Medulla oblongata (tissue), 1 donor: ENCODE measurements at regions not wholly inside any gene's neighbourhood (a gene's known extent, or its start where the extent isn't known, plus 50 kb on each side); places are given as distances from the start of the nearest gene placed in this dataset.

Source experiments
- DNase-seq: peaks from one replicate; pipeline ENCODE4 v3.0.0-alpha.2; 2015; ENCODE audit errors: extremely low spot score

DNA sequence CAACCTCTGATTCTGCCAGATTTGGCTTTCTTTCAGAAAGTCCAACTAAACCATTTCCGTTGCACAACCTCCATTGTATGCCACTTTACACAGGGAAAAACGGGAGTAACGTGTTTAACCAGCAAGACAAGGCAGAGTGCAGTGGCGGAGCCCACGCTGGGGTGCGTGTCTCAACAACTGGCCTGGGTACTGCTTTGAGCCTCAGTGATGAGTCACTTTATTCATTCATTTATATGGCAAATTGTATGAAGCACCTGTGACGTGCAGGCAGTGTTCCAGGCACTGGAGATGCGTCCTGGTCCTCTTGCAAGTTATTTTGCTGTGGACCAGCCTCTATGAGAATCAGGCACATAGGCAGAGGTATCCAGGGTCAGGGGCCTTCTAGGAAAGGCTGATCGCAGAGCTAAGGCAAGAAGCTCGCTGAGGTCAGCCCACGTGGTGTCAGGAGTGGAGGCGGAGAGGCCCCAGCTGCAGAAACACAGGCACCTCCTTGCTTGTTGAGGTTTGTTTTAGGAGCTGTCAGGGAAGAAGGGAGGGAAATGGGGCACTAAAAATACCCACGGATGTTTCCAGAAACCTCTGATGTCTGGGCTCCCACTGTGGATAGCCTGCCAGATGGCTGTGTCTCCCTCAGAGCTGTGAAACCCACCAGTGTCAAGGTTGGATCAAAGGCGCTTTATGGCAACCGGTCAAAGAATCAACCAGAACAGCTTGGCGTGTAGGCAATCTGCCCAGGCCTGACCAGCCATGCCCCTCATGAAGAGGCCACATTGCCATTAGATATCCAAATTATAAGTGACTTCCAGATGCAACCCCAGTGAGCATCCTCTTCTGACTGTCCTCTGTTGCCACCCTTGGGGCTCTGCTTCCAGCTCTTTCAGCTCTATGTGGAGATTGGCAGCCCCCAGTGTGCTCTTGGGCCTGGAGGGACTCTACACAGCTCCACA lies 157.2 kb downstream of the CD83 start:
- DNase-seq = no peak

DNA sequence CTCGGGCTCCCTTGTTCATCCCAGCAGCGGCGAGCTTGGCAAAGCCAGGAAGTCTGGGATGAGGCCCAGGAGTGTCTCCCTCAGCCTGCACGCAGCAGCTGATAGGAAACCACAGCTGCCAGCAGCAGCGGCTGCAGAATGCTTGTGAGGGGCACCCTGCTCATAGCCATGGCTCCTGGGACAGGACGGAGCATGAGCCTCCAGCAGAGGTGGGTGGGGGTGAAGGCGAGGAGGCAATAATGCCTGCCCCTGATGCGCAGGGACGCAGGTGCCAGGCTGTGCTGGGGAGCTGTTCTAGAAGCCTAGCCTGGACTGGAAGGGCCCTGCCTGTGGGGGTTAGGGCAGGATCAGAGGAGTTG lies 157.9 kb downstream of the CD83 start:
- peak; percentile 53 for DNase-seq

DNA sequence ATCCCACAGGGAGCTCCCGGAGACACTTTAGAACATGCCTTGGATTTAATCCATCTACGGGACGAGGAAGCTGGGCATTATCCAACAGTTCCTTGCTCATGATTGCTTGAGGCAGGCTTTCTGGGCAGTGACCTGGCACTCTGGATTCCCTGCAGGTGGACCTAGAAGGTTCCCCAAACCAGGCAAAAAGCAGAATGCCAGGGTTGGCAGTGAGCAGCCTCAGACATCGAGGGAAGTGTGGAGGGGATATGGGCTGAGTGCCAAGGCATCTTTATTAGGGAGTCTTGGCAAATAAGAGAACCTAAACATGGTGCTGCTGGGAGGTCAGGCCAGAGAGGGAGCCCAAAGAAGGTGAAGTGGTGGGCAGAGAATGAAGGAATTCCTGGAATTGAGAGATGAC lies 158.5 kb downstream of the CD83 start:
- DNase-seq = no peak

DNA sequence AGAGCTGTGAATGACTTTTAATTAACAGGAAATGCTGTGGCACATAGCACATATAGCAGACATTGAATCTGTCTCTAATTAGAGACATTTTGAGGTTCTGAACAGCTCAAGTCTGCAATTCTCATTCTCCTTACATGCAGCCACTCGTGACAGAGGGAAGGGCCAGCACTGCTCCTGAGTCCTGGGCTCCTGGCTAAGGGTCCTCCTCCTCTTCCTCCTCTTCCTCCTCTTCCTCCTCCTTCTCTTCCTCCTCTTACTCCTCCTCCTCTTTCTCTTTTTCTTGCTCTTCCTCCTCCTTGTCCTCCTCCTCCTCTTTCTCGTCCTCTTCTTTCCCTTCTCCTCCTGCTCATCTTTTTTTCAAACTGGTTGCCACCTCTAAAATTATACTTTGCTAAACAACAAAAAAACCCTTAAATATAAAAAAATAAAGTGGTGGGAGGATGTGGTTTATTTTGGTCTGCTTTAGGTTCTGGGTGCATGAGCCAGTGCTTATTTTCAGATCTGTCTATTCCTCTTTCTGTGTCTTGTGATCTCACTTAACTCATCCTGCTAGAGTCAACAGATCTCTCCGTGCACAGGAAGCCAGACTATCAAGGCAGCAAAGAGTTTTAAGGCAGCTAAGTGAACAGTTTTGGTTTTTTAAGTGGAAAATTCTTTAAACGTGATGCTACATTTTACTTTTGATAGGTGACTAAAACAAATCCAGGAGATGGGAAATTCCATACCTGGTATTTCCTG lies 159.3 kb downstream of the CD83 start:
- DNase-seq = peak; percentile 78

DNA sequence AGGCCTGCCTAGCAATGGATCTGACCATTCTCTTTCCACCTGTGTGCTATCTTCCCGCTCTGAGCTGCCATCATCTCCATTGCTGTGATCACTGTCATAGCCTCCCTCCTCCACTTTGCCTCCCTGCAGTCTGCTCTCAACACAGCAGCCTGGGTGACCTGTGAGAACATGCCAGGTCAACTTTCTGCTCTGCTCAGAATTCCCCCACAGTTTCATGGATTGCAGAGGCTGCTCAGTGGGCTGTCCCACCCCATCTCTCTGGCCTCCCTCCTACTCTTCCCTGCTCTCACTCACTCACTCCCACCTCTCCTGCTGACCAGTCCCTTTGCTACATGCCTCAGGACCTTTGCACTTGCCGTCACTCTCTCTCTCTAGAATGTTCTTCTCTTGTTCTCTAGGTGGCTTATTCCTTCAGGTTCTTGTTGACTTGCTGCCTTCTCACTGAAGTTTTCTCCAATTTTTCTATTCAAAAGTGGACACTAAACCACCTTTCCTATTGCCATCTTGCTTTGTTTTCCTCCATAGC lies 159.9 kb downstream of the CD83 start:
- DNase-seq = no peak

DNA sequence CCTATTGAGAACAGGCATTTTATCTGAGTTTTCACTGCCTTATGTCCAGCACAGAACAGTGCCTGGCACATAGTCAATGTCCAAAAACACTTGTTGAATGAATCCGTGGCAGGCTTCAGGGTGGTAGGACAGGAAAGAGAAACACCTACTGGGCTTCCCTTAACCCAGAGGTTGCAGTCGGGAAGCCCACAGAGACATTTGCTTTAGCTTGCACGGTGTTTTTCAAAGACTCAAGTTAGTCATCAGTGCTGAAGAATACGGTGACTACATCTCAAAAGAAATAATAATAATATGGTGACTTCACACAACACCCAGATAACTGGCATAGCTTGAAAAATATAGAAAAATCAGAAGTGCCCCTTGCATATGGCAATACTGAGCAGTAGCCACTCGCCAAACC lies 160.4 kb downstream of the CD83 start:
- no peak for DNase-seq

DNA sequence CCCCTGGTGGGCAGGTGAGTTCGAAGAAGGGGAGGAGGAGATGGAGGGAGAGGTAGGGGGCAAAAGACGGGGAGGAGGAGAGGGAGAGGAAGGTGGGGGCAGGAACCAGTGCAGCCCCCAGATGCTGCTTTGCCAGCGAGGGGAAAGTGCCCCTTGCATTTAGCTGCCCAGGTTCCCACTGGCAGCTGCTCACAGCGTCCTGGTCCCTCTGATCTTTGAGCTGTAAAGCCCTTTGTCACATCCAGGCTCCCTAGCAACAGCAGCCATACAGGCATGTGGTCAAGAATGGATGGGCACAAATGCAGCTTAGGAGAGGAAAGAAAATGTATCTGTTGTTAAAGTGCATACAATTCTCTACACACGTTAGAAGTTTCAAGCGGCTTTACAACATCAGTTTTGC lies 160.9 kb downstream of the CD83 start:
- DNase-seq = no peak

DNA sequence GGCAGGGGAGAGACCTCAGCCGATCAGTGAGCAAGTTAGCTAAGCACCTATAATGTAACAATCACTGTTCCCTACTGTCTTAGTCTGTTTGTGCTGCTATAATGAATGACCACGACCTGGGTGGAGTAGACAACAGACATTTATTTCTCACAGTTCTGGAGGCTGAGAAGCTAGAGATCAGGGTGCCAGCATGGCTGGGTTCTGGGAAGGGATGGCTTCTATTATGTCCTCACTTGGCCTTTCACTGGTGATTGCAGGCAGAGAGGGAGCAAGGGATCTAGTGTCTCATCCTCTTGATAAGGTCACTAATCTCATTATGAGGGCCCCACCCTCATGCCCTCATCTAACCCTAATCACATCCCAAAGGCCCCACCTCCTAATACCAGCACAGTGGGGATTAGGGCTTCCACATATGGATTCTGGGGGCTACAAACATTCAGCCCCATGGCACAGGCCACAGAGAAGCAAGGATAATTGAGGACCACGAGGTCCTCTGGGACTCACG lies 162.5 kb downstream of the CD83 start:
- DNase-seq = no peak

DNA sequence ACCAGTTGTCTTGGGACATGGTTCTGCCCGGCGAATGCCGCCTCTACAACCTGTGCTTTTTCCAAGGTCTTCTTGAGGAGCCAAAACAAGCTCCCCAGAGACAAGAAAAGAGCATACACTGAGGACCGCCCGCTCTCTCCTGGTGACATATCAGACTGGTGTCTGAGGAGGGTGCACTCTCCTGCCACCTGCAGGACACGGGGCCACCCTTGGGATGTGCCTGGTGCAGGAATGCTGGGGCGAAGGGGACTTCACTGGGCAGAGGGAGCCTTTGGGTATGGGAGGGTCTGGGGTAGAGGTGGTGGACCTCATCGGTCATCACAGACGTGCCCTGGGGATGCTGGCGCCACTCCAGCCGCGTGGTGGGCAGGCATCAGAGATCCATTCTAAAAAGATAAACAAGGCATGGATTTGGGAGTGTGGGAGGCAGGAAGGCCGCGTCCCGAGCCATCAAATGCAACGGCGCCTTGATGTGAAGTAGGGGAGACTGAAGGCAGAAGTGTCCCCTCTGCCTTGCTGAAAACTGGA lies 163.3 kb downstream of the CD83 start:
- no peak for DNase-seq

DNA sequence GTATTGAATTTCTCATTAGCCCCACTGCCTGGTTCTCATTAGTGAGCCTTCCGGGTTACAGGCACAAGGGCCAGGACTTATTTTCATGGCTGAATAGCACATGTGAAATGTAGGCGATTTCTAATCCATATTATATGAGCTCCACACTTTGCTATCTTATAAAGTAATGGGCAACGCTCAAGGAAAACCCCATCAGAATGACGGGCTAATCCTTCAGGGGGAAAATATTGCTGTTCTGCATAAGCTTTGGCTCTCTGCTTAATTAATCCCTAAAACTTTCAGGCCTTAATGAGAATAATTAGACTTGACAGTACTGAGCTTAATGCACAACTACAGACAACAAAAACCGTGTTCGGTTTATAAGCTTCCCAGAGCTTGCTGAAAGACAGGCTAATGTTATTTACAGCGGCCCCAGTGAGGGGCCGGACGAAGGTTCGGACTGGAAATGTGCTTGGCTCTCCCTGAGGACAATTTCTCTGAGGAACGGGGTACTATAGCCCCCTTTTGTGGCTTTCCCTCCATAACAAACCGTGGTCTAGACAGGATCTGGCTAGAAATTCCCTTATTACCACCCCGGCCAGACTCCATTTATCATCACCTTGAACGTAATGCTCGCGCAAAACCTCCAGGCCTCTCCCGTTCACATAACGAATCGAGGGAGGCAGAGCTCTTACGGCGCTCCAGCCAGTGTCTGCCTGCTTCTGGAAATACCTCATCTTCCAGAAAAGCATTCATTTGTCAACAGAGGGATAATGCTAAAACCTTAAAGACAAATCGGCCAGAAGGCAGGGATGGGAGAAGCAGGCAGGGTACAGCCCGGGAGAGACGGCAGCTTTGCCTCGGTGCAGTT lies 164.5 kb downstream of the CD83 start:
- no peak for DNase-seq

DNA sequence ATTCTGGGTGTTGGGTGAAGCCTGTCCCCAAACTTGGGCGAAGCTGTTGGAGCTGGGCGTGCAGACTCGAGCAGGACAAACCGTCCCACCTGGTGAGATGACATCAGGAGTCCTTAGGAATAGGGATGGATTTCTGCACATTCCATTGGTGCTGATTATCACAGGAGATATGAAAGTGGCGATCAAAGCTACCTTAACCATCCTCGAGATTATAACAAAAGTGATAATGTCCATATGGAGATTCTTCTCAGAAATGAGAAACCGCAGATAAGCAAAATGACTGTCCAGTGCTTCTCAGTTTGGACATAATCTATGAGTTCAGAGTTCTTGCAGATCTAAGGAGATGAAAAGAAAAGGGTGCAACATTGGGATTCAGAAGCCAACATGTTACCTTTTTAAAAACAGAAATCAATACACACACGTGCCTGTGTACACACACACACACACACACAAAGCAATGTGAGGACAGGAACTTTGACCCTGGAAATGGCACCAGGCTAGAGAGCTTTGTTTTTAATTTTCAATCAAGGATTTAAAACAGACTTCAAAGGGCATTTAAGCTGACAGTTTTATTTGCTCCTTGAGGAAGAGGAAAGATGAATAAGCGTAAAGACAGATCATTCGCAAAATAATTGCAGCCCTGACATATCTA lies 165.4 kb downstream of the CD83 start:
- no peak for DNase-seq

DNA sequence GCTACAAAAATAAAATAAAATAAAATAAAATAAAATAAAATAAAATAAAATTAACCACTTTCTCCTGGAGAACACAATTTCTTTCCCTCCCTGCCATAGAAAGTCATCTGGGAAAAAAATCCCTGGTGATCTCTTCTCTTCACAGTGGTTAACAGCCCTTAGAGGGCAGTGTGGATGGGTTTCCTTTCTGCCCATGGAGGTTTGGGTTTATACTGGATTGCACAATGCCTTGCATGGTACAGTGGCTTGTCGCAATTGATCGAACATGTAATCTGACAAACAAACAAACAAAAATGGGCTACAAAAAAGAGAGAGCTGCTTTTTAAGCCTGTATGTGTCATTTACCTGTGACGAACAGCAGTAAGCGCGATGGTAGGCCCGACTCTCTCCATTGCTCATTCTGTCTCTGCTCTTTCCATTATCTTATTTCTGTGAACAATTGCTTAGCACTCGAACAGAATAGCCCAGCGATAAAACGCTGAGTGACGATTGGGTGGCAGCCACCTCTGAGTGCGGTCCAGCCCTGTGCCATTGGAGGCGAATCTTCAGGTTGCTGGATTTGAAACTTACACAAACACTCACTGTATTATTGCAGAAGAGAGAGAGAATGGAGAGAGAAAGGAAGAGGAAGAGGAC lies 166.1 kb downstream of the CD83 start:
- no peak for DNase-seq

DNA sequence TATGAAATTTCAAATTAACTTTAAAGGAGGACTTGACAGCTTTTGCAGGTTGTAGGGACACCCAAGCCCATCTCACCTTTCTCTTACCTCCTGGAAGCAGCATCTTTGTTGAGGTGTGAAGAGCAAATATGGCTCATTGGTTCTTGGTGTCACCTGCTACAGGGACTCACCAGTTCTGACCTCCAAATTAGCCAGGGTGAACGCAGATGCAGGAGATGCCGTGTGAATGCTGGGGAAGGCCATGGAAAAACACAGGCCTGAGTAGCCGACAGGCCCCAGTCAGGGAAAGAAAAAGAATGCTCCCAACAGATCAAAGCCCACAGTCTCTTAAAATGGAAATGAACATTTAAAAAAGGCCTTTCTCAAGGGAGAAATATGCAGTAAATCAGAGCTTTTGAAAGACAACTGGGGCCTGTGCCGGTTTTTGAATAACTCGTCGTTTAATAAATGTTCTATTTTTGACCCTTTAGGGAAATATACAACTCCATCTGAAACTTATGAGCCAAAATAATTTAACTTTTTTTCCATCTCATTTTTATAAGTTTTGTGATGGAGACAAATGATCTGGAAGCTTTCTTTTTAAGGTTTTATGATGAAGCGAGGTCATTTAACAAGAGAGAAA lies 167.5 kb downstream of the CD83 start:
- no peak for DNase-seq

DNA sequence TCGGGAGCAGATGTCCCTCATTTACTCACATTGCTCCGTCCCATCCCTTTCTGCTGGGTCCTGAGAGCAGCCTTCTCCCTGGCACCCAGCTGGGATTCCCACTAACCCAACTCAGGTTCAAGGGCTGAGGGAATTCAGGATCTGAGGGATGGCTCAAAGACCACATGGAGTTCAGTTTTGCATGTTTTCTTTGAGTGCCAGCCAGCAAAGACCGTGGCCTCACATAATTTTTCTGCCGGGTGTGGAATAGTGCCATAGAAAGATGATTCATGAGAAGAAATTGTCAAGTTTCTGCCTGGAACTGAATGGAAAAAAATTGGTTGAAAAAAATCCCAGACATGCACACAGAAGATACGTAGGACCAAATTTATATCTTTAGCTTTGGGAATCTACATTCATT lies 168.6 kb downstream of the CD83 start:
- no peak for DNase-seq

DNA sequence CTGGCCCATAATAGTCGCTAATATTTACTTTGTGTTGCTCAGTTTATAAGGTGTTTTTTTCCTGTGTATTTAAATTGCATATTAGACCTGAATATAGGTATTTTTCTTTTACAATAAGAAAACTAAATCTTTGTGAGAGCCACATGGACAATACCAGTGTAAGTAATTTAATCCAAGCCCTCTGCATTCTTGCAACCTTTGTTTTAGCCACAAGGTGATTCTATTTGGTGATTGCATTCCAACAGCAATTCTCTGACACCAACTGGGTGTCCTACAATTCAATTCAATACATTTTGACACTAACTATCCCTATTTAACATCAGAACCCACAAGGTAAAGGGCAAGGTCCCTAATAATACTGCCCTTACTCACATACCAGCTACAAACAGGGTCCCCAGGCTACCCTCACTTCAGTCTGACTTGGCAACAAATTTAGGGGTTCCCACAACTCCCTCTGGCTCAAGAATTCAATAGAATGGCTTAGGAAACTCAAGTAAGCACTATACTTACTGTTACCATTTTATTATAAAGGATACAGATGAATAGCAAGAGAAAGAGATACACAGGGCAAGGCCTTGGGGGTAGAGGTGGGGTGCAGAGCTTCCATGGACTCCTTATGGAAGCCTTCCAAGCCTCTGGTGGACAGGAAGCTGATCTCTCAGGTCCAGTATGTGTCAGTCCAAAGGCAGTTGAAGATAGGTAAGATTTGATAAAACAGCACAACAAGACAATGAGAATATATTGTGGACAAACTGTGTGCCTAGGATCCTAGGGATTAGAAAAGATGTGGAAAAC lies 169.3 kb downstream of the CD83 start:
- DNase-seq = no peak

DNA sequence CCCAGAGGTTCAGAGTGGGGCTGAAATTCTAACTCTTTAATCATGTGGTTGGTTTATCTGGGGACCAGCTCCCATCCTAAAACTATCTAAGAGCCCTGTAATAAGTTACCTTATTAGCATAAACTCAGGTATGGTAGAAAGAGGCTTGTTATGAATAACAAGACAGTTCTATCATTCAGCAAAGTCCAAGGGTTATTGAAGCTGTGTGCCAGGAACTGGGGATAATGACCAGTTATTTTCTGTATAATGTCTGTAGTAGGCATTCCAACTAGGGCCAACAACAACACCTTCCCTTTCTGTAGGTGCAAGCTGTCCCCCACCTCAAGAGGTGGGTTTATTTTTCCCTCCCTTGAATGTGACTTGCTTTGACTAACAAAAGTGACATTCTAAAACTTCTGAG lies 170.1 kb downstream of the CD83 start:
- no peak for DNase-seq

DNA sequence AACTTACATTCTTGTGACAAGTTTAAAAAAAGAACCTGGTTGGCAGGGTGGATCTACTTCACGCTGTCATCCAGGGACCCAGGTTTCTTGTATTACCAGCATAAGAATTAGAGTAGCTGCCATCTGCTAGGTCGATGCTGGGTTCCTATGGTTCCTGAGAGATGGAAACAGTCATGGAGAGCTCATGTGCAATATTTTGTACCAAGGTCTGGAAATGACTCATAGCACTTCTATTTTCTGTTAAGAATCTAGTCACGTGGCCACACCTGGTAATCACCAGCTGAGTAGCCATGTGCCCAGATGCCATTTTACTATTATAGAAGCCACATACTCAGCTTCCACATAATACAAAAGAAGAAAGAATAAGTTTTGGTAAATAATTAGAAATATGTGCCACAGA lies 171.3 kb downstream of the CD83 start:
- DNase-seq = no peak

DNA sequence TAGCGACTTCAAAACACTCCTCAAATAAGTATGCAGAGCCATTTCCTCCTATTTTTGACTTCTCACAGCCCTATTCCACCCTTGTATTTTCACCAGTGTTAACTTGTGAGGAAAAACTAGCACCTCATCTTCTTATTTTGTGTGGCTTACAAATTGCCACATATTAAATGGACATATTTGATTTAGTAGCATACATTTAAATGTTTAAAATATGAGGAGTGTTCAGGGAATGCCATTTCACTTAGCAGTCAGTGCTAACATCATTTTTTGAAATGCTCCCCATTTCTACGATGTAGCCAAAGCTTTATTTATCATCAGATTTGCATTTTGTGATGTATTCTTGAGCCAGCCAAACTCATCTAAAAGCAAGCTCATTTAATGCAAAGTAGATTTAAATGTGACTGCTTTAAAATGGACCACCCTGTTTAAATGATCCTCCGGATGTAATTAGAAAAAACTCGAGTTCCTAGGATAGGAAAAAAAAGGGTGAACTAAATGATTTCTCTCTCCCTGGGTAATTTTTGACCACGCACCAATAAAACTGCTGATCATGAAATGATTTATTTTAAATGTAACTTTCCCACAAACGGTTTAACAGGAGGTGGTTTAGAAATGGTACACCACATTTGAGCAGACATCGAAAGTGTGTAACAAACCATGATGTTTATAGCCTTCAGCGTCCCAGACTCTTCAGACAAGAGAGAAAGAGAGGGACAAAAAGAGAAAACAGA lies 172.6 kb downstream of the CD83 start:
- DNase-seq = no peak
